ENCODE measurements at regions not wholly inside any gene's neighbourhood (a gene's known extent, or its start where the extent isn't known, plus 50 kb on each side); places are given as distances from the start of the nearest gene placed in this dataset.

DNA sequence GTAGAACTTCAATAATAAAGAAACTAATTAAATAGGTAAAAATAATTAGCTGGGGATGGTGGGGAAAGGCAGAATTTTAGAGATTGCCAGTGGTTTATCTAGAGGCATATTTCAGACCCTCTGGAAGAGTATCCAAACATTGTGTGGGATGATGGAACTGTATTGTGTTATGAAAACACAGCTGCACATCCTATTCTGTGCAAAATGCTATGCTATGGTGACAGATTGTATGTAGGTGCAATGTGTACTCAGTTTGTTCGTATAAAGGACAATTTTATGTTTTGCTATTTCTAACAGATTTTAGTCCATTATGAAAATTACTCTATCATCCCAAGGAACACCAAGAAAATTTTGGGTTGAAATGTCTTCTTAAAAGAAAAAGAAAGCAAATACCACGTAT, 1054.7 kb downstream of the PDHA2 start:
- POLR2A ChIA-PET = no interaction called here
- Histone ChIP-seq H3K9me3 (no peaks in the 10 kb centered on the region), H3K27me3 (replicated peaks; ENCODE audit: control insufficient read depth, insufficient read depth, low read length) (no peaks in the 10 kb centered on the region), H3K4me3 (ENCODE audit: low read depth, low read length) (no peak overlapping the region), H3K4me1 (no peaks in the 10 kb centered on the region), H3K36me3 (ENCODE audit: control insufficient read depth, insufficient read depth, low read length) (no peaks in the 10 kb centered on the region)
- H3K9me3 Mint-ChIP-seq (ENCODE audit: unreplicated experiment) = no peaks in the 10 kb centered on the region
- CTCF ChIA-PET = no interaction called here
- H3K27ac Mint-ChIP-seq (ENCODE audit: unreplicated experiment) = no peak overlapping the region
- H3K36me3 Mint-ChIP-seq (ENCODE audit: insufficient read depth, unreplicated experiment) = no peaks in the 10 kb centered on the region
- DNase-seq = no peak
- BruUV-seq (replicated peaks) = no TSS peak
- H3K27me3 Mint-ChIP-seq (ENCODE audit: insufficient read depth, unreplicated experiment) = peaks cover 4% of the 10 kb centered on the region
- intact Hi-C loops (cut with micrococcal nuclease; ENCODE audit: unreplicated experiment) = no loop called here
- H3K4me3 Mint-ChIP-seq (ENCODE audit: unreplicated experiment) = no peak overlapping the region
- TF ChIP-seq, protein P1, sequence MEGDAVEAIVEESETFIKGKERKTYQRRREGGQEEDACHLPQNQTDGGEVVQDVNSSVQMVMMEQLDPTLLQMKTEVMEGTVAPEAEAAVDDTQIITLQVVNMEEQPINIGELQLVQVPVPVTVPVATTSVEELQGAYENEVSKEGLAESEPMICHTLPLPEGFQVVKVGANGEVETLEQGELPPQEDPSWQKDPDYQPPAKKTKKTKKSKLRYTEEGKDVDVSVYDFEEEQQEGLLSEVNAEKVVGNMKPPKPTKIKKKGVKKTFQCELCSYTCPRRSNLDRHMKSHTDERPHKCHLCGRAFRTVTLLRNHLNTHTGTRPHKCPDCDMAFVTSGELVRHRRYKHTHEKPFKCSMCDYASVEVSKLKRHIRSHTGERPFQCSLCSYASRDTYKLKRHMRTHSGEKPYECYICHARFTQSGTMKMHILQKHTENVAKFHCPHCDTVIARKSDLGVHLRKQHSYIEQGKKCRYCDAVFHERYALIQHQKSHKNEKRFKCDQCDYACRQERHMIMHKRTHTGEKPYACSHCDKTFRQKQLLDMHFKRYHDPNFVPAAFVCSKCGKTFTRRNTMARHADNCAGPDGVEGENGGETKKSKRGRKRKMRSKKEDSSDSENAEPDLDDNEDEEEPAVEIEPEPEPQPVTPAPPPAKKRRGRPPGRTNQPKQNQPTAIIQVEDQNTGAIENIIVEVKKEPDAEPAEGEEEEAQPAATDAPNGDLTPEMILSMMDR (IDR thresholded peaks at IDR 0.05; ENCODE audit: insufficient read depth in 1 of 2, low read depth in 1 of 2, low read length in 1 of 2, severe bottlenecking in 1 of 2, unreplicated experiment in 1 of 2) = no peak
- no peaks in the 10 kb centered on the region for H3K4me1 Mint-ChIP-seq (ENCODE audit: low read depth, unreplicated experiment)

DNA sequence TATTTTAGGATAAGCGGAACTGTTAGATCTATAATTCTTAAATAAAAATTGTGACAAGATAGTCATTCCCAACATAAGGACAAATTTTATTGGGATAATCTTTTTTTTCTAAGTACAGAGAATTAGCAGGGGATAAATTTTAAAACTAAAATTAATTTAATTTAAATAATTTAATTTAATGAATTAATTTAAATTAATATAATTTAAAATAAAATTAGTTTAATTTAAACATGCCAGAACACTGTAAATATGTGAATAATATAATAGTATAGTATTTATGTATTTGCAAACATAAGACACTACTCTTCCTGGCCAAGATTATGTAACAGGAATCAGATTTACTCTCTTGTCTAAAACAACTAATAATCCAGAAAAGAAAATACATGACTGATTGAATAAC, 1055.9 kb downstream of the PDHA2 start:
- no peak overlapping the region for H3K27ac Mint-ChIP-seq (ENCODE audit: unreplicated experiment)
- POLR2A ChIA-PET = no interaction called here
- TF ChIP-seq, protein P1 (IDR thresholded peaks at IDR 0.05; ENCODE audit: insufficient read depth in 1 of 2, low read depth in 1 of 2, low read length in 1 of 2, severe bottlenecking in 1 of 2, unreplicated experiment in 1 of 2) = no peak

DNA sequence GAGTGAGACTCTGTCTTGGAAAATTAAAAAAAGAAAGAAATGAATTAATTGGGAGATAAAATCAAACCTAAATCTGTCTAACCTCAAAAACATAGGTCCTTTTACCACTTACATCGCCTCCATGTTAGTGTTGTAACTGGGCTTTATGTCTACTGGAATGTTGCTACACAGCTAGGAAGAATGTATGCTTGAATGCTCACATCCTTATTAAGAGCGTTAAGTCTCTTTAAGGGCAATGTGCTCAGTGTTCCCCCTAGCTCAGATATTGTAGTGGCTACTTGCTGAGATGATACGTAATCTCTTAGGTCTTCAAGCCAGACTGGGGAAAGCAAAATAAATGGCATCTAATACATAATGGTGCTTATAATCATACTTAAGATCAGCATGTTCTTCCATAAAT, 1072.8 kb downstream of the PDHA2 start:
- H3K27ac Mint-ChIP-seq (ENCODE audit: unreplicated experiment) = no peak overlapping the region
- Histone ChIP-seq H3K36me3 (ENCODE audit: control insufficient read depth, insufficient read depth, low read length) (no peaks in the 10 kb centered on the region), H3K9me3 (no peaks in the 10 kb centered on the region), H3K4me3 (ENCODE audit: low read depth, low read length) (no peak overlapping the region), H3K27me3 (replicated peaks; ENCODE audit: control insufficient read depth, insufficient read depth, low read length) (no peaks in the 10 kb centered on the region), H3K4me1 (no peaks in the 10 kb centered on the region)
- no TSS peak for BruUV-seq (replicated peaks)
- ChIA-PET CTCF (no interaction called here), POLR2A (no interaction called here)
- H3K9me3 Mint-ChIP-seq (ENCODE audit: unreplicated experiment) = no peaks in the 10 kb centered on the region
- no peaks in the 10 kb centered on the region for H3K4me1 Mint-ChIP-seq (ENCODE audit: low read depth, unreplicated experiment)
- intact Hi-C loops (cut with micrococcal nuclease; ENCODE audit: unreplicated experiment) = no loop called here
- H3K4me3 Mint-ChIP-seq (ENCODE audit: unreplicated experiment) = no peak overlapping the region
- TF ChIP-seq, protein P1 (IDR thresholded peaks at IDR 0.05; ENCODE audit: insufficient read depth in 1 of 2, low read depth in 1 of 2, low read length in 1 of 2, severe bottlenecking in 1 of 2, unreplicated experiment in 1 of 2) = no peak
- no peaks in the 10 kb centered on the region for H3K36me3 Mint-ChIP-seq (ENCODE audit: insufficient read depth, unreplicated experiment)
- DNase-seq = no peak
- H3K27me3 Mint-ChIP-seq (ENCODE audit: insufficient read depth, unreplicated experiment) = no peaks in the 10 kb centered on the region

More for the DNA sequence above, 1055.9 kb downstream of the PDHA2 start:
- no peaks in the 10 kb centered on the region for H3K36me3 ChIP-seq (ENCODE audit: control insufficient read depth, insufficient read depth, low read length)
- no peaks in the 10 kb centered on the region for H3K9me3 ChIP-seq
- H3K4me1 ChIP-seq = no peaks in the 10 kb centered on the region
- no peak for DNase-seq
- Mint-ChIP-seq H3K36me3 (ENCODE audit: insufficient read depth, unreplicated experiment) (no peaks in the 10 kb centered on the region), H3K4me3 (ENCODE audit: unreplicated experiment) (no peak overlapping the region), H3K27me3 (ENCODE audit: insufficient read depth, unreplicated experiment) (no peaks in the 10 kb centered on the region), H3K9me3 (ENCODE audit: unreplicated experiment) (no peaks in the 10 kb centered on the region), H3K4me1 (ENCODE audit: low read depth, unreplicated experiment) (no peaks in the 10 kb centered on the region)
- no TSS peak for BruUV-seq (replicated peaks)
- H3K4me3 ChIP-seq (ENCODE audit: low read depth, low read length) = no peak overlapping the region
- CTCF ChIA-PET = no interaction called here
- no peaks in the 10 kb centered on the region for H3K27me3 ChIP-seq (replicated peaks; ENCODE audit: control insufficient read depth, insufficient read depth, low read length)
- intact Hi-C loops (cut with micrococcal nuclease; ENCODE audit: unreplicated experiment) = no loop called here
